Ishikawa (cell line): ENCODE measurements at regions not wholly inside any gene's neighbourhood (a gene's known extent, or its start where the extent isn't known, plus 50 kb on each side); places are given as distances from the start of the nearest gene placed in this dataset.

ENCODE experiments used
- CEBPB ChIP-seq: IDR thresholded peaks from 2 replicates; pipeline ENCODE4 v1.6.1; 2012
- CREB1 ChIP-seq: IDR thresholded peaks from 2 replicates; pipeline ENCODE4 v1.6.1; 2012; ENCODE audit warnings: low read depth
- EGR1 ChIP-seq: IDR thresholded peaks from 2 replicates; pipeline ENCODE4 v1.6.1; 2012
- EP300 ChIP-seq: IDR thresholded peaks from 2 replicates; pipeline ENCODE4 v1.6.1; 2012; ENCODE audit warnings: borderline replicate concordance
- FOXM1 ChIP-seq: IDR thresholded peaks from 2 replicates; pipeline ENCODE4 v1.6.1; 2012; ENCODE audit warnings: low read depth, borderline replicate concordance
- NFIC ChIP-seq: IDR thresholded peaks from 2 replicates; pipeline ENCODE4 v1.6.1; 2012
- RAD21 ChIP-seq: IDR thresholded peaks from 2 replicates; pipeline ENCODE4 v1.6.1; 2012; ENCODE audit warnings: low read depth
- REST ChIP-seq: IDR thresholded peaks from 2 replicates; pipeline ENCODE4 v1.6.1; 2012; ENCODE audit warnings: low read depth, mild to moderate bottlenecking
- TAF1 ChIP-seq: IDR thresholded peaks from 2 replicates; pipeline ENCODE4 v1.6.1; 2012; ENCODE audit warnings: low read depth, mild to moderate bottlenecking
- TCF12 ChIP-seq: IDR thresholded peaks from 2 replicates; pipeline ENCODE4 v1.6.1; 2012; ENCODE audit warnings: low read depth
- TEAD4 ChIP-seq: IDR thresholded peaks from 2 replicates; pipeline ENCODE4 v1.6.1; 2012
- YY1 ChIP-seq: IDR thresholded peaks from 2 replicates; pipeline ENCODE4 v1.6.1; 2012; ENCODE audit warnings: low read depth
- ZBTB7A ChIP-seq: IDR thresholded peaks from 2 replicates; pipeline ENCODE4 v1.6.1; 2012; ENCODE audit warnings: low read depth
- TF ChIP-seq, protein P1 (sequence below): IDR thresholded peaks from 2 replicates; pipeline ENCODE4 v1.6.1; 2012
- TF ChIP-seq, protein P2 (sequence below): IDR thresholded peaks from 2 replicates; pipeline ENCODE4 v1.6.1; 2012

DNA sequence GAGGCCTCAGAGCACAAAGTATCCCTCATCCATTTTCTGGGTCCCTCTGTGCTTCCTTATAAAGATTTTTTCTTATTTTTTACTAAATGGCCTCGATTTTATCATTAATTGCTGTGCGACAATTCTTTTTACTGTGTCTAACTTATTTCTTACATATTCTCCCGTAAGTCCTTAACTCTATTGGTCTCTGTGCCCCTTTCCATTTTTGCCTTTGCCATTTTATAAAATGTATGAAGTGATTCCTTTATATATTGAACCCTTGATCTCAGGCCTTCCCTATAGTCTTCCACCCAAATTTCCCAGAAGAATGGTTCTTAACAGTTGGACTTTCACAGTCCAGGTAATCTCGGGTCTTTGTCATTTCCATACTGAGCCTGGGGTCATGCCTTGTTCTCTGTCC is 55.0 kb upstream of the ESRRB start:
- no peak for TF ChIP-seq CREB1
- TF ChIP-seq TEAD4: no peak
- TF ChIP-seq CEBPB: no peak
- TF ChIP-seq REST: no peak
- TF ChIP-seq, protein P1, sequence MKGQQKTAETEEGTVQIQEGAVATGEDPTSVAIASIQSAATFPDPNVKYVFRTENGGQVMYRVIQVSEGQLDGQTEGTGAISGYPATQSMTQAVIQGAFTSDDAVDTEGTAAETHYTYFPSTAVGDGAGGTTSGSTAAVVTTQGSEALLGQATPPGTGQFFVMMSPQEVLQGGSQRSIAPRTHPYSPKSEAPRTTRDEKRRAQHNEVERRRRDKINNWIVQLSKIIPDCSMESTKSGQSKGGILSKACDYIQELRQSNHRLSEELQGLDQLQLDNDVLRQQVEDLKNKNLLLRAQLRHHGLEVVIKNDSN: no peak
- no peak for TF ChIP-seq FOXM1
- no peak for TF ChIP-seq NFIC
- TF ChIP-seq YY1: no peak
- TF ChIP-seq EGR1: no peak
- no peak for TF ChIP-seq RAD21
- TF ChIP-seq TCF12: no peak
- TF ChIP-seq, protein P2, sequence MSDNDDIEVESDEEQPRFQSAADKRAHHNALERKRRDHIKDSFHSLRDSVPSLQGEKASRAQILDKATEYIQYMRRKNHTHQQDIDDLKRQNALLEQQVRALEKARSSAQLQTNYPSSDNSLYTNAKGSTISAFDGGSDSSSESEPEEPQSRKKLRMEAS: no peak
- TF ChIP-seq ZBTB7A: no peak
- TF ChIP-seq TAF1: no peak
- TF ChIP-seq EP300: no peak

DNA sequence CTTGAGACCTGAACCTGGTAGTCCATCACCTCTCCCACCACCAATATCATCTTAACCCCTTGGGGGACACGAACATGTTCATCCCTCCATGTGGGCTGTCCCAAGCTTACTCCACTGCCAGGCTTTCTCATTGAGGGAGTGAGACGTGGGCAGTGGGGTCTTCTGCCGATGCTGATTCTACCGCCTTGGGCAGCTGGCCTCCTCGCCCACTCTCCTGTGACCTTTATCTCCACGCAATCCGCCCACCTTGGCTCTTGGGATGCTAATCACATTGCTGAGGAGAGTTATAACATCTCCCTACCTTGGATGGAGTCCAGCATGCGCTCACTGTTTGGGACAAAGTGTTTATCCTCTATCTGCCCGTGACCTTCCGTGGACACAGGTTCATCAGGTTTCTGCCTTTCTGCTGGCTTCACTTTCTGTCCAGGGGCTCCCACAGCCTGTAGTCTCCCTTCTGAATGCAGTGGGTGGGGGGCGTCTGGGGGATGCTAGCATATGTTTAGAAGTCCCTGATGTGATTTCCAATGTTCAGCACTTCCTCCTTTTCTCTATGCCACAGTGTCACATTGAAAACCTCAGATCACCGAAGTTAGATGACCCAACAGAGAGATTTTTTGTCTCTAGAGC is 53.2 kb upstream of the ESRRB start:
- TF ChIP-seq ZBTB7A: no peak
- TF ChIP-seq REST: no peak
- no peak for TF ChIP-seq EP300
- TF ChIP-seq CREB1: no peak
- no peak for TF ChIP-seq YY1
- TF ChIP-seq EGR1: no peak

- TF ChIP-seq TAF1: no peak
- TF ChIP-seq, protein P2: no peak
Measured at GRCh38 chr14:76323331-76324050, 52.4 kb upstream of the ESRRB start.

- TF ChIP-seq CEBPB: no peak
- no peak for TF ChIP-seq RAD21
- no peak for TF ChIP-seq YY1
- TF ChIP-seq EGR1: no peak
- no peak for TF ChIP-seq TCF12
Measured at GRCh38 chr14:76324133-76324532, 51.8 kb upstream of the ESRRB start.
